ENCODE measurements at regions not wholly inside any gene's neighbourhood (a gene's known extent, or its start where the extent isn't known, plus 50 kb on each side); places are given as distances from the start of the nearest gene placed in this dataset.

- Histone ChIP-seq H3K4me1 (replicated peaks in 1 of 2) (no peaks in the 10 kb centered on the region), H3K4me3 (no peak overlapping the region), H3K9me3 (replicated peaks in 1 of 3) (no peaks in the 10 kb centered on the region), H3K27me3 (no peaks in the 10 kb centered on the region), H3K27ac (no peak overlapping the region), H3K36me3 (replicated peaks in 1 of 2) (no peaks in the 10 kb centered on the region)
- 78 to 86% (median 85%) methylated on average over 10 to 12 of the region's 12 CpGs for WGBS, 4 donors
- intact Hi-C loops (cut with DNase I) = no loop called here
- TF ChIP-seq POLR2A (IDR thresholded peaks at IDR 0.05) (no peak), CTCF (IDR thresholded peaks at IDR 0.05) (no peak)
- no peak for DNase-seq
Measured at GRCh38 chr13:109836629-109837607, 50.5 kb upstream of the IRS2 start.

Data from adrenal gland (tissue), 9 donors.